Thyroid gland (tissue), 4 donors: ENCODE measurements at regions not wholly inside any gene's neighbourhood (a gene's known extent, or its start where the extent isn't known, plus 50 kb on each side); places are given as distances from the start of the nearest gene placed in this dataset.

Source experiments
- DNase-seq, 2 donors: peaks; one replicate each; pipeline ENCODE4 v3.0.0-alpha.2; 2019
- H3K27ac ChIP-seq, 3 donors: fragments of 200-600 bp; sonication (generic); 1 replicate in 2 of 3; 2 replicates in 1 of 3; pipeline ENCODE4 v1.5.1; 2016 to 2019; ENCODE audit warnings: mild to moderate bottlenecking in 1 of 3, moderate library complexity in 1 of 3
- H3K27me3 ChIP-seq: fragments of 200-600 bp; sonication (generic); one replicate; pipeline ENCODE4 v1.5.1; 2019
- H3K36me3 ChIP-seq, 2 donors: fragments of 200-600 bp; sonication (generic); one replicate each; pipeline ENCODE4 v1.5.1; 2016 to 2019
- H3K4me1 ChIP-seq, 2 donors: fragments of 200-600 bp; sonication (generic); one replicate each; pipeline ENCODE4 v1.5.1; 2017 to 2019
- H3K4me3 ChIP-seq, 3 donors: fragments of 200-600 bp; sonication (generic); replicated peaks in 1 of 3; 1 replicate in 2 of 3; 2 replicates in 1 of 3; pipeline ENCODE4 v1.5.1; 2016; ENCODE audit warnings: mild to moderate bottlenecking in 1 of 3
- H3K9me3 ChIP-seq: fragments of 200-600 bp; sonication (generic); one replicate; pipeline ENCODE4 v1.5.1; 2017
- CTCF ChIP-seq, 6 experiments: fragments of 200-600 bp in 3 of 6; fragments of 450-650 bp in 3 of 6; sonication (generic) in 3 of 6; IDR thresholded peaks; one replicate each; pipeline ENCODE4 v1.5.1; 2016 to 2019; ENCODE audit warnings: antibody characterized with exemption in 6 of 6, mild to moderate bottlenecking in 2 of 6, inconsistent platforms in 1 of 6, moderate library complexity in 1 of 6
- POLR2A ChIP-seq, 2 donors: fragments of 450-650 bp; IDR thresholded peaks; one replicate each; pipeline ENCODE4 v1.6.1; 2017; ENCODE audit warnings: antibody characterized with exemption in 2 of 2, mild to moderate bottlenecking in 2 of 2, moderate library complexity in 1 of 2
- WGBS, 2 donors: methylation state at CpG; one replicate each; pipeline ENCODE4 v1.1.5; 2017; 5-methylcytosine and 5-hydroxymethylcytosine counted together
- intact Hi-C: fragments of 100-400 bp; cut with DNase I; formaldehyde crosslinking; loops from one replicate; pipeline ENCODE4 v1.15.1; 2023

- Histone ChIP-seq H3K4me1 (no peaks in the 10 kb centered on the region), H3K36me3 (no peaks in the 10 kb centered on the region), H3K9me3 (no peaks in the 10 kb centered on the region), H3K27ac (no peak overlapping the region), H3K27me3 (no peaks in the 10 kb centered on the region), H3K4me3 (no peak overlapping the region)
- intact Hi-C loops = no loop called here
- DNase-seq = no peak
- 74 to 86% methylated on average over 1 of the region's 1 CpG for WGBS, 2 donors
- no peak for TF ChIP-seq POLR2A (IDR thresholded peaks at IDR 0.05)
- TF ChIP-seq CTCF (IDR thresholded peaks at IDR 0.05) = no peak
These were observed 91.9 kb upstream of the LRP1B start for GRCh38 chr2:142222715-142223114.

- WGBS, 2 donors = 41 to 42% methylated on average over 3 of the region's 3 CpGs
- no peak overlapping the region for H3K27ac ChIP-seq
- intact Hi-C loops = no loop called here
- H3K4me1 ChIP-seq = no peaks in the 10 kb centered on the region
- H3K36me3 ChIP-seq = no peaks in the 10 kb centered on the region
- DNase-seq = no peak
- TF ChIP-seq POLR2A (IDR thresholded peaks at IDR 0.05) (no peak), CTCF (IDR thresholded peaks at IDR 0.05) (no peak)
- H3K9me3 ChIP-seq = no peaks in the 10 kb centered on the region
- H3K4me3 ChIP-seq = no peak overlapping the region
- no peaks in the 10 kb centered on the region for H3K27me3 ChIP-seq
These were observed 90.1 kb upstream of the LRP1B start for GRCh38 chr2:142220901-142221300.

GRCh38 chr2:142220239-142220638 lies 89.4 kb upstream of the LRP1B start:
- H3K27me3 ChIP-seq = no peaks in the 10 kb centered on the region
- H3K36me3 ChIP-seq = no peaks in the 10 kb centered on the region
- intact Hi-C loops = no loop called here
- no peak overlapping the region for H3K4me3 ChIP-seq
- 91 to 96% methylated on average over 1 of the region's 1 CpG for WGBS, 2 donors
- H3K9me3 ChIP-seq = no peaks in the 10 kb centered on the region
- TF ChIP-seq CTCF (IDR thresholded peaks at IDR 0.05) (no peak), POLR2A (IDR thresholded peaks at IDR 0.05) (no peak)
- no peak overlapping the region for H3K27ac ChIP-seq
- no peaks in the 10 kb centered on the region for H3K4me1 ChIP-seq
- DNase-seq = no peak

- DNase-seq = no peak
- H3K27me3 ChIP-seq = no peaks in the 10 kb centered on the region
- H3K4me1 ChIP-seq = no peaks in the 10 kb centered on the region
- H3K4me3 ChIP-seq = no peak overlapping the region
- WGBS, 2 donors = 84 to 88% methylated on average over 3 of the region's 3 CpGs
- H3K9me3 ChIP-seq = no peaks in the 10 kb centered on the region
- H3K27ac ChIP-seq = no peak overlapping the region
- H3K36me3 ChIP-seq = no peaks in the 10 kb centered on the region
- TF ChIP-seq POLR2A (IDR thresholded peaks at IDR 0.05) = no peak
- TF ChIP-seq CTCF (IDR thresholded peaks at IDR 0.05) = no peak
- intact Hi-C loops = no loop called here
These were observed 87.7 kb upstream of the LRP1B start for GRCh38 chr2:142218471-142218870.

- no peaks in the 10 kb centered on the region for H3K27me3 ChIP-seq
- H3K36me3 ChIP-seq = no peaks in the 10 kb centered on the region
- no peak for DNase-seq
- intact Hi-C loops = no loop called here
- H3K4me3 ChIP-seq = no peak overlapping the region
- H3K4me1 ChIP-seq = no peaks in the 10 kb centered on the region
- TF ChIP-seq POLR2A (IDR thresholded peaks at IDR 0.05) (no peak), CTCF (IDR thresholded peaks at IDR 0.05) (no peak)
- no peak overlapping the region for H3K27ac ChIP-seq
- H3K9me3 ChIP-seq = no peaks in the 10 kb centered on the region
These were observed 87.0 kb upstream of the LRP1B start for GRCh38 chr2:142217804-142218203.
